ENCODE measurements at regions not wholly inside any gene's neighbourhood (a gene's known extent, or its start where the extent isn't known, plus 50 kb on each side); places are given as distances from the start of the nearest gene placed in this dataset.

- no peak for TF ChIP-seq CTCF (IDR thresholded peaks at IDR 0.05; ENCODE audit: low read depth, low read length)
- no peak overlapping the region for H3K4me3 ChIP-seq (ENCODE audit: low read depth, low read length)
These were observed 226.3 kb upstream of the MPDZ start for GRCh38 chr9:13505797-13506196.

- no peak overlapping the region for H3K4me3 ChIP-seq (ENCODE audit: low read depth, low read length)
- no peak for TF ChIP-seq CTCF (IDR thresholded peaks at IDR 0.05; ENCODE audit: low read depth, low read length)
These were observed 224.1 kb upstream of the MPDZ start for GRCh38 chr9:13503599-13503998.

GRCh38 chr9:13502484-13502883 lies 223.0 kb upstream of the MPDZ start:
- no peak overlapping the region for H3K4me3 ChIP-seq (ENCODE audit: low read depth, low read length)
- no peak for TF ChIP-seq CTCF (IDR thresholded peaks at IDR 0.05; ENCODE audit: low read depth, low read length)

GRCh38 chr9:13501018-13501417 lies 221.5 kb upstream of the MPDZ start:
- no peak for TF ChIP-seq CTCF (IDR thresholded peaks at IDR 0.05; ENCODE audit: low read depth, low read length)
- H3K4me3 ChIP-seq (ENCODE audit: low read depth, low read length) = no peak overlapping the region

- no peak for TF ChIP-seq CTCF (IDR thresholded peaks at IDR 0.05; ENCODE audit: low read depth, low read length)
- H3K4me3 ChIP-seq (ENCODE audit: low read depth, low read length) = no peak overlapping the region
These were observed 220.5 kb upstream of the MPDZ start for GRCh38 chr9:13500034-13500433.

- no peak for TF ChIP-seq CTCF (IDR thresholded peaks at IDR 0.05; ENCODE audit: low read depth, low read length)
- no peak overlapping the region for H3K4me3 ChIP-seq (ENCODE audit: low read depth, low read length)
These were observed 214.2 kb upstream of the MPDZ start for GRCh38 chr9:13493697-13494096.

GRCh38 chr9:13491493-13492424 lies 212.3 kb upstream of the MPDZ start:
- no peak for TF ChIP-seq CTCF (IDR thresholded peaks at IDR 0.05; ENCODE audit: low read depth, low read length)
- H3K4me3 ChIP-seq (ENCODE audit: low read depth, low read length) = no peak overlapping the region

All from WI38 (cell line).